SK-N-MC (cell line): ENCODE measurements at regions not wholly inside any gene's neighbourhood (a gene's known extent, or its start where the extent isn't known, plus 50 kb on each side); places are given as distances from the start of the nearest gene placed in this dataset.
"Not testable (repeated sequence)": the region's sequence is repeated elsewhere in the genome, so short reads cannot be mapped to it uniquely, and the experiment has no call there.

Experiments
- DNase-seq: peaks from one replicate; pipeline ENCODE4 v3.0.0-alpha.2; 2011; ENCODE audit warnings: low read depth, low spot score
- H3K27ac ChIP-seq: fragments of 200-600 bp; sonication (generic); 2 replicates; pipeline ENCODE4 v1.5.1; 2016; ENCODE audit warnings: mixed run types
- H3K36me3 ChIP-seq: fragments of 200-600 bp; sonication (generic); 2 replicates; pipeline ENCODE4 v1.6.1; 2017; ENCODE audit warnings: antibody characterized with exemption, low read length, mixed read lengths; ENCODE audit not compliant: insufficient read depth
- H3K4me3 ChIP-seq: fragments of 200-600 bp; sonication (generic); 2 replicates; pipeline ENCODE4 v1.5.1; 2016
- H3K9ac ChIP-seq: fragments of 200-600 bp; sonication (generic); 2 replicates; pipeline ENCODE4 v1.8.0; 2017; ENCODE audit warnings: mixed run types, mixed read lengths; ENCODE audit not compliant: insufficient read length
- H3K9me3 ChIP-seq: fragments of 200-600 bp; sonication (generic); 2 replicates; pipeline ENCODE4 v1.6.1; 2017; ENCODE audit warnings: low read depth, mild to moderate bottlenecking, antibody characterized with exemption, low read length, moderate library complexity, mixed read lengths

DNA sequence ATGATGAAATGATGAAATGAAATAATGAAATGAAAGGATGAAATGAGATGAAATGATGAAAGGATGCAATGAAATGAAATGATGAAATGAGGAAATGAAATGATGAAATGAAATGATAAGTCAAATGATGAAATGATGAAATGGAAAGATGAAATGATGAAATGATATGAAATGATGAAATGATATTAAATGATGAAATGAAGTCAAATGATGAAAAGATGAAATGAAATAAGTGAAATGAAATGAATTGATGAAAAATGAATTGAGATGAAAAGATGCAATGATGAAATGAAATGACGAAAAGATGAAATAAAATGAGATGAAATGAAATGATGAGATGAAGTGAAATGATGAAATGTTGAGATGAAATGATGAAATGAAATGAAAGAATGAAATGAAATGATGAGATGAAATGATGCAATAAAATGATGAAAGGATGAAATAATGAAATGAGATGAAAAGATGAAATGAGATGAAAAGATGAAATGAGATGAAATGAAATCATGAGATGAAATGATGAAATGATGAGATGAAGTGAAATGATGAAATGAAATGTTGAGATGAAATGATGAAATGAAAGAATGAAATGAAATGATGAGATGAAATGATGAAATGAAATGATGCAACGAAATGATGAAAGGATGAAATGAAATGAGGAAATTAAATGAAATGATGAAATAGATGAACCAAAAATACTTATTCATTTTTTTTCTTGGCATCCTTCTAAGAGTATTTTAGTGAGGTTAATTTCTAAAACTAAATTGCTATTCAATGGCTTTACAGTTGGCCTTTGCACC lies 139.8 kb upstream of the ERV3-1 start:
- not testable (repeated sequence) for H3K9ac ChIP-seq, H3K4me3 ChIP-seq, H3K27ac ChIP-seq, H3K9me3 ChIP-seq, H3K36me3 ChIP-seq, DNase-seq

DNA sequence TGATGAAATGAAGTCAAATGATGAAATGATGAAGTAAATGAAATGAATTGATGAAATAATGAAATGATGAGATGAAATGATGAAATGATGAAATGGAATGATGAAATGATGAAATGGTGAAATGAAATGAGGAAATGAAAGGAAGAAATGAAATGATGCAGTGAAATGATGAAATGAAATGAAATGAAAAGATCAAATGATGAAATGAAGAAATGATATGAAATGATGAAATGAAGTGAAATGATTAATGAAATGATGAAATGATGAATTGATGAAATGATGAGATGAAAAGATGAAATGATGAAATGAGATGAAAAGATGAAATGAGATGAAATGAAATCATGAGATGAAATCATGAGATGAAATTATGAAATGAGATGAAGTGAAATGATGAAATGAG lies 139.2 kb upstream of the ERV3-1 start:
- H3K9me3 ChIP-seq, H3K9ac ChIP-seq, H3K4me3 ChIP-seq, H3K36me3 ChIP-seq, DNase-seq, H3K27ac ChIP-seq: not testable (repeated sequence)

DNA sequence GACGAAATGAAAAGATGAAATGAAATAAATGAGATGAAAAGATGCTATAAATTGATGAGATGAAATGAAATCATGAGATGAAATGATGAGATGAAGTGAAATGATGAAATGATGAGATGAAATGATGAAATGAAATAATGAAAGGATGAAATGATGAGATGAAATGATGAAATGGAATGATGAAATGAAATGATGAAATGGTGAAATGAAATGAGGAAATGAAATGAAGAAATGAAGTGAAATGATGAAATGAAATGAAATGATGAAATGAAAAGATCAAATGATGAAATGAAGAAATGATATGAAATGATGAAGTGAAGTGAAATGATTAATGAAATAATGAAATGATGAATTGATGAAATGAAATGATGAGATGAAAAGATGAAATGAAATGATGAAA lies 138.5 kb upstream of the ERV3-1 start:
- not testable (repeated sequence) for DNase-seq

DNA sequence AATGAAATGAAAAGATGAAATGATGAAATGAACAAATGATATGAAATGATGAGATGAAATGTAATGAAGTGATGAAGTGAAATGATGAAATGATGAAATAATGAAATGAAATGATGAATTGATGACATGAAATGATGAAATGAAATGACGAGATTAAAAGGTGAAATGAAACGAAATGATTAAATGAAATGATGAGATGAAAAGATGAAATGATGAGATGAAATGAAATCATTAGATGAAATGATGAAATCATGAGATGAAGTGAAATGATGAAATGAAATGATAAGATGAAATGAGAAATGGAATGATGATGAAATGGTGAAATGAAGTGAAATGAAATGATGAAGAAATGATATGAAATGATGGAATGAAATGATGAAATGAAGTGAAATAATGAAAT lies 138.1 kb upstream of the ERV3-1 start:
- not testable (repeated sequence) for H3K9ac ChIP-seq, H3K36me3 ChIP-seq, H3K4me3 ChIP-seq, H3K9me3 ChIP-seq, H3K27ac ChIP-seq, DNase-seq

More for the DNA sequence above, 138.5 kb upstream of the ERV3-1 start:
- H3K4me3 ChIP-seq, H3K9ac ChIP-seq, H3K9me3 ChIP-seq, H3K36me3 ChIP-seq, H3K27ac ChIP-seq: not testable (repeated sequence)

DNA sequence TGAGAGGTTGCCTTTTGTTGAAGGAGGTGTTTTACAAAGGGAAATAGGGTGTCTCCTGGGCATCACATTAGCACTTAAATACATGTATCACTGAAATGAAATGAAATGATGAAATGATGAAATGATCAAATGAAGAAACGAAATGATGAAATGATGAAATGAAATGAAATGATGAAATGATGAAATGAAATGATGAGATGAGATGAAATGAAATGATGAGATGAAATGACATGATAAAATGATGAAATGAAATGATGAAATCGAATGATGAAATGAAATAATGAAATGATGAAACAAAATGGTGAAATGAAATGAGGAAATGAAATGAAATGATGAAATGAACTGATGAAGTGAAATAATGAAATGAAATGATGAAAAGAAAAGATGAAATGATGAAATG lies 137.6 kb upstream of the ERV3-1 start:
- not testable (repeated sequence) for H3K4me3 ChIP-seq, H3K9ac ChIP-seq, H3K27ac ChIP-seq

DNA sequence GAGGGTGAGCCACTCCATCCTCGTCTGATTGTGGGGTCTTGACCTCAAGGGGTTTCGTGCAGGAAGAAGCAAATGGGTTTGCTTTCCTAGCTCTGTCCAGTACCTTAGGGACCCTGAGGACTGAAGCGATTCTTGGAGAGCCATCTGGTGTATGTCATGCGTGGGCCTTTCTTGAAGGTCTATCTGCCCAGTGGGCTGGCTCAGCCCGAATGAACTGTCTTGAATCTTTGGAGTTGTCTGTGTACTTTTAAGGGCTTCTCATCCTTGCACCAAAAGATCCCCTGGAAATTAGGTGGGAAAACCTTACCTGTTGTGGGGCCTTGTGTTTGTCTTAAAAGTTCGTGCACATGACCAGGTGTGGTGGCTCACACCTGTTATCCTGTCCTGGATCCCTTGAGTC lies 135.4 kb upstream of the ERV3-1 start:
- H3K27ac ChIP-seq, H3K9me3 ChIP-seq, H3K36me3 ChIP-seq, DNase-seq, H3K9ac ChIP-seq, H3K4me3 ChIP-seq: not testable (repeated sequence)

More for the DNA sequence above, 137.6 kb upstream of the ERV3-1 start:
- not testable (repeated sequence) for DNase-seq, H3K36me3 ChIP-seq, H3K9me3 ChIP-seq

DNA sequence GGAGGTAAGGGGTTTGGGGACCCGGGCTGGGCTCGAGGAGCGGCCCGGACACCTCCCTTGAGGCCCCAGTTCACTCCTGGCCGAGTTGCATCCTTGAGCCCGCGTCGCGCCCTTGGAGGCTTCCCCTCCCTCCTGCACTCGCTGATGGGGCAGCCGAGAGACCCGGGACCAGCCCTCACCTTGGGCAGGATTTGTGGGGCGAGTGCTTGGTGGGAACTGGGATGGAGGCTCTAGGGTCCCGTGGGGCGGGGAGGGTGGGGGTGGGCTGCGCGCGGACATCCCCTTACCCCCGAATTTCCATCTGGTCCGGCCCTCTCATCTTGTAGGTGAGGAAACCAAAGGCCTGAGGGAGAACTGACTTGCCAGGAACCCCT lies 134.9 kb upstream of the ERV3-1 start:
- H3K9me3 ChIP-seq, H3K4me3 ChIP-seq, H3K36me3 ChIP-seq, H3K27ac ChIP-seq, H3K9ac ChIP-seq, DNase-seq: not testable (repeated sequence)

DNA sequence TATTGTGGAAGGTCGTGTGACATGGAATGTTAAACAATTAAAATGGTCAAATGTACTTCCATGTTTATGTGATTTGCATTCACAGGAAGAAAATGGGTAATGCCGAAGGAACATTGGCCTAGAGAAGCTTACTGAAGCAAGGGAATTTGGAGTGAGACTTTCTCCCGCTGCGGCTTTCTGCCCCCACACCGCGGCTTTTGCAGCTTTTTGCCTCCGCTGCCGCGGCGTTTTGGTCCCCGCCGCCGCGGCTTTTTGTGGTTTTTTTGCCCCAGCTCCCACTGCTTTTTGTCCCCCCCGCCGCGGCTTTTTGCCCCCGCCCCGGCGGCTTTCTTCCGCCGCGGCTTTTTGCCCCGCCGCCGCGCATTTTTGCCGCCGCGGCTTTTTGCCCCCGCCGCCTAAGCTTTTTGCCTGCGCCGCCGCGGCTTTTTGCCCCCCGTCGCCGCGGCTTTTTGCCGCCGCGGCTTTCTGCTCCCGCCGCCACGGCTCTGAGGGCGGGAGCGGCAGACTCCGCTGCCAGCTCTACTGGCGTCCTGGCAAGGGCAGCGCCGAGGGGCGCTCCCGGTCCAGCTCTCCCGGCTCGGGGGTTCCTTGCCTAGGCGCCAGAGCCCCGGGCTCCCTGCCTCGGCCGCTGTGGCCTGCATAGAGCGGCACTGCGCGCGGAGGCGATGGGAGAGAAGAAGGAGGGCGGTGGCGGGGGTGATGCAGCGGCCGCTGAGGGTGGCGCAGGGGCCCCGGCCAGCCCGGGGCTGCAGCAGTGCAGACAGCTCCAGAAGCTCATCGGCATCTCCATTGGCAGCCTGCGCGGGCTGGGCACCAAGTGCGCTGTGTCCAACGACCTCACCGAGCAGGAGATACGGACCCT lies 134.3 kb upstream of the ERV3-1 start:
- H3K36me3 ChIP-seq, H3K4me3 ChIP-seq, DNase-seq, H3K27ac ChIP-seq, H3K9ac ChIP-seq, H3K9me3 ChIP-seq: not testable (repeated sequence)

DNA sequence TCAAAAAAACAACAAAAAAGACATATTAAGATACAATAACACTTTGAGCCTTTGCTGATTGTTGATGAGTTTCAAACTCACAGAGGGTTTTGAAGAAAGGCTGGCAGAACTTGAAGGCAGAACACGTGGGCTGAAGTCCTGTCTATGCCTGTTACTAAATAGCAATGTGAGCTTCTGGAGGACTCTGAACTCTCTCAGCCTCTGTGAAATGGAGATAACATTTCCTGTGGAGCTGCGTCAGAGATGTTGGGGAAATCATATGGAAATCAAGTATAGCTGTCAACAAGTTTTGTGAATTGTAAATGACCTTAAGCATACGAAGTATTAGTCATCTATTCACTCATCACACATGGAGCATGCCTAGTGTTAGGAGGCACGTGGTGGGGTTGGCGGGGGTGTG lies 130.4 kb upstream of the ERV3-1 start:
- not testable (repeated sequence) for H3K36me3 ChIP-seq, H3K9me3 ChIP-seq, DNase-seq, H3K9ac ChIP-seq, H3K4me3 ChIP-seq, H3K27ac ChIP-seq

DNA sequence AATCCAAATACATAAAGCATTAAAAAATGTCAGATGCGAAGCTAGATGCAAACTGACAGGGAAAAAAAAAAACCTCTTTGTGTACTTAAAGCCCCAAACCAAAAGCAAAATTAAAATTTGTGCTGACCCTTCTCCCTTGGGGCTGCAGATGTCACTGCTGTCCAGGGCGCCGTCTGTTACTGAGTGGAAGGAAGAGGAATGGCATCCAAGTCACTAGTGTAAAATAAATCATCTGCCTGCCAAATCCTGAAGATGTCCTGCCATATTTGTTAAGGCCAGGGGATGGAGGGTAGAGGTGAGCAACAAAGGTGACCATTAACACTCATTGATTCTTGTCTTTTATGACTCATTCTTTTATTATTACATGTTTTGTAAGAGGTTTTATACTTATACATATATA lies 126.6 kb upstream of the ERV3-1 start:
- not testable (repeated sequence) for H3K27ac ChIP-seq, H3K9me3 ChIP-seq, H3K9ac ChIP-seq, DNase-seq, H3K36me3 ChIP-seq, H3K4me3 ChIP-seq

DNA sequence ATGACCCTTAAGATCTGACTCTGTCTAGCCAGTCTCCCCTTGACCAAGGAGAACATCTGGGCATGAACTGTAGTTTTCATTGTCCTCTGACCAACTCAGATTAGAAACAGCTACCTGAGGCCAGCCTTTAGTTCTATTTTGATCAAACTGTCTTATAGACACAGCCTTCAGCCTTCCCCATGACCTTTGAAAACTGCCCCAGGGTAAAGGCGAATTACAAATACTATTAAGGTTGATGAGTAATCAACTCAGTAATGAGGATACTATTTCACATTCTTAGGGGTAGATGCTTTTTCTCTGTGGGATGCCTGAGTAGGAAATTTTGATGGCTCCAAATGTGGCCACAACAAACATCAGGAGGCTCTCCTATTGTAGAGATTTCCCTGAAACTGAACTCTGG lies 125.8 kb upstream of the ERV3-1 start:
- H3K9me3 ChIP-seq, H3K4me3 ChIP-seq, H3K9ac ChIP-seq, H3K27ac ChIP-seq, DNase-seq, H3K36me3 ChIP-seq: not testable (repeated sequence)

DNA sequence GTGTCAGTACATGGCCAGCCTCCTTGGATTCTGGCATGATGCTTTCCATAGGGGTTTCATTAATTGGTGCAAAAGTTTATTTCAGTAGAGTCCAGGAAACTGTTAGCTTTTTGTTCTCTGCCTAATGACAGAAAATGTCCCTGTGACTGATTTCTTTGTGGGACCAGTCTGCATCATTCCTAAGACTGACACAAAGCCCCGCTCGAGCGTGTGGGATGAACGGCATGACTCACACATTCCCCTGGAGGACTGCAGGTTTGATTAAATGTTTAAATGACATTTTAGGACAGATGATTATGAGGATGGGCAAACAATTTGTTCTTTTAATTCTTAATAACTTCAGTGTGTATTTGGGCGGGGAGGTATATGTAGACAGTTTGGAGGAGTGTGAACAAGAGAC lies 120.9 kb upstream of the ERV3-1 start:
- not testable (repeated sequence) for H3K9me3 ChIP-seq, DNase-seq, H3K36me3 ChIP-seq, H3K27ac ChIP-seq, H3K9ac ChIP-seq, H3K4me3 ChIP-seq

DNA sequence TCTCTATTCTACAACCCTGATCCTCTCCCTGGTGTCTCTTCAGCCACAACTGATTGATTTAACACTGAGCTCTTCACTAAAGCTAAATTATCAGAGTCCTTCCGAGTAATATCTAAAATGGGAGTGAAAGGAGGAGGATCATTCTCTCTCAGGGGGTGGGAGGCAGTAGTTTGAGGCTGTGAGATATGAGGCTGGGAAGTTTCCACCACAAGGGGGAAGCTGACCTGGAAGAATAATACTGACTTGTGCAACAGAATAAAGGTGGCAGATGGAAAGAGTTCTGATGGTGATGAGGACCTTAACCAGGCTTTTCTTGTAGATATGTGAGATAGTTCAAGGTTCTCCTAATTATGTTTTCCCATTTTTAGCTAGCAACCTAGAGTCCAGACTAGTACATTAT lies 118.1 kb upstream of the ERV3-1 start:
- DNase-seq = not testable (repeated sequence)

DNA sequence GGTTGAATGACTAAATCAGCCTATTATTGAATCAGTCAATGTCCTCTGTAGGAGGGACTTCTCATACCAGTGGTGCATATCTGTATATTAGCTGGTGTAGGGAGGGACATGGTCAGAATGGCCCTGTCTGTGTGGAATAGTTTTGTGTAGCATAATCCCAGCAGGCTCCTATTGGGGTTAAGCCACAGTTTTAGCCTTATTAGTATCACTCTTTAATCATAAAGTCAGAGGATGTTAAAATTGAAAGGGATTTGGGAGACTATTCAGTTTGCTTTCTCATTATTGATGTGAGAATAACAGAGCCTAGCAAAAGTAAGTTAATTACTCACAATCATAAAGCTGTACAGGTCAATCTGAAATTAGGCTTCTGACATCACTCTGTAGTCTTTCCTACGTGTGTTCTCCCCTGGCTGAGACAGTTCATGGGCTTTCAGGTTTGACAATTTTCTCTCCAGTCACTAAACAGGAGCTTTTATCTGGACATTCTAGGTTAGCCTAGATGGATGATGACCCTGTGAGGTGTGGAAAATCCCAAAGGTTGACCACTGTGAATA lies 99.2 kb upstream of the ERV3-1 start:
- not testable (repeated sequence) for H3K9ac ChIP-seq, H3K27ac ChIP-seq, H3K4me3 ChIP-seq, H3K36me3 ChIP-seq, DNase-seq, H3K9me3 ChIP-seq

More for the DNA sequence above, 118.1 kb upstream of the ERV3-1 start:
- H3K27ac ChIP-seq, H3K9me3 ChIP-seq, H3K36me3 ChIP-seq, H3K4me3 ChIP-seq, H3K9ac ChIP-seq: not testable (repeated sequence)
